OCI-LY3 (cell line): ENCODE measurements at regions not wholly inside any gene's neighbourhood (a gene's known extent, or its start where the extent isn't known, plus 50 kb on each side); places are given as distances from the start of the nearest gene placed in this dataset.

ENCODE experiments used
- H2AFZ ChIP-seq: fragments of 200-600, 300-600 bp; shearing (Covaris generic); 2 replicates; pipeline ENCODE4 v1.6.0; 2014; ENCODE audit warnings: antibody characterized with exemption, low read depth, low read length
- H3K27ac ChIP-seq: fragments of 200-600, 300-600 bp; sonication (generic); 2 replicates; pipeline ENCODE4 v1.5.1; 2014; ENCODE audit warnings: mild to moderate bottlenecking, low read length, moderate library complexity, mixed read lengths
- H3K27me3 ChIP-seq: fragments of 200-600, 300-600 bp; sonication (generic); 2 replicates; pipeline ENCODE4 v1.6.1; 2014; ENCODE audit warnings: low read depth, low read length, mixed read lengths
- H3K36me3 ChIP-seq: fragments of 200-600, 300-600 bp; sonication (generic); replicated peaks from 2 replicates; pipeline ENCODE3; 2014; ENCODE audit warnings: low read depth, low read length, mixed read lengths
- H3K4me1 ChIP-seq: fragments of 300-600, 200-600 bp; sonication (generic); 2 replicates; pipeline ENCODE4 v1.6.1; 2014; ENCODE audit warnings: low read length, mixed read lengths
- H3K4me2 ChIP-seq: fragments of 200-600, 300-600 bp; sonication (generic); 2 replicates; pipeline ENCODE4 v1.6.1; 2014; ENCODE audit warnings: low read length, mixed read lengths
- H3K4me3 ChIP-seq: fragments of 300-600, 200-600 bp; sonication (generic); 2 replicates; pipeline ENCODE4 v1.5.1; 2014; ENCODE audit warnings: antibody characterized with exemption, mild to moderate bottlenecking, low read length, moderate library complexity
- H3K79me2 ChIP-seq: fragments of 300-600, 200-600 bp; shearing (Covaris generic); 2 replicates; pipeline ENCODE4 v1.6.1; 2014; ENCODE audit warnings: mild to moderate bottlenecking, low read length, mixed read lengths
- H3K9ac ChIP-seq: fragments of 300-600, 200-600 bp; shearing (Covaris generic); 2 replicates; pipeline ENCODE4 v1.6.0; 2014; ENCODE audit warnings: mild to moderate bottlenecking, low read length, moderate library complexity
- H3K9me3 ChIP-seq: fragments of 200-600, 300-600 bp; shearing (Covaris generic); 2 replicates; pipeline ENCODE4 v1.6.1; 2014; ENCODE audit warnings: low read length, mixed read lengths; ENCODE audit not compliant: insufficient read depth
- H4K20me1 ChIP-seq: fragments of 200-600, 300-600 bp; sonication (generic); 2 replicates; pipeline ENCODE4 v1.6.1; 2016; ENCODE audit warnings: low read length, mixed read lengths; ENCODE audit not compliant: insufficient read depth
- EZH2phosphoT487 ChIP-seq: fragments of 200-600 bp; shearing (Covaris generic); IDR thresholded peaks from 2 replicates; pipeline ENCODE4 v1.6.1; 2018; ENCODE audit warnings: antibody characterized with exemption, mixed run types, low read depth
- TF ChIP-seq, protein P1 (sequence below): fragments of 200-600, 300-600 bp; sonication (generic); IDR thresholded peaks from 2 replicates; pipeline ENCODE4 v1.5.1; 2014; ENCODE audit warnings: antibody characterized with exemption, low read length, low read depth

DNA sequence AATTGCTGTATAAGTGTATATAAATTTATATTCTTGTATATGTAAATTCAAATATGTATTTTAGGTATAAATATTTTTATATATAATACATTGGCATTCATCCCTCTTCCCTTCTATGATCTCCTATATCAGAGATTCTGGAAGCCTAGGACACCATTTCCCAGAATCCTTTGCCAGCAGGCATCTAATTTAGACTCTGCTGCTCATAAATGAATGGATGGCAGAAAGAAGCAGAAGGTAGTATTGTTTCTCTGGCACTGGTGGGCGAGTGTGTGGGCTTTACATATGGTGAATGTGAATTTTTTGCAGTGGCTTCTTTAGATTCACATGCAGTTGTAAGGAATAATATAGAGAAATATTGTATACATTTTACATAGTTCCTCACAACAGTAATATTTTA lies 215.2 kb upstream of the THSD7B start:
- Histone ChIP-seq H3K4me2 (no peak overlapping the region), H3K27ac (no peak overlapping the region)
- TF ChIP-seq, protein P1, sequence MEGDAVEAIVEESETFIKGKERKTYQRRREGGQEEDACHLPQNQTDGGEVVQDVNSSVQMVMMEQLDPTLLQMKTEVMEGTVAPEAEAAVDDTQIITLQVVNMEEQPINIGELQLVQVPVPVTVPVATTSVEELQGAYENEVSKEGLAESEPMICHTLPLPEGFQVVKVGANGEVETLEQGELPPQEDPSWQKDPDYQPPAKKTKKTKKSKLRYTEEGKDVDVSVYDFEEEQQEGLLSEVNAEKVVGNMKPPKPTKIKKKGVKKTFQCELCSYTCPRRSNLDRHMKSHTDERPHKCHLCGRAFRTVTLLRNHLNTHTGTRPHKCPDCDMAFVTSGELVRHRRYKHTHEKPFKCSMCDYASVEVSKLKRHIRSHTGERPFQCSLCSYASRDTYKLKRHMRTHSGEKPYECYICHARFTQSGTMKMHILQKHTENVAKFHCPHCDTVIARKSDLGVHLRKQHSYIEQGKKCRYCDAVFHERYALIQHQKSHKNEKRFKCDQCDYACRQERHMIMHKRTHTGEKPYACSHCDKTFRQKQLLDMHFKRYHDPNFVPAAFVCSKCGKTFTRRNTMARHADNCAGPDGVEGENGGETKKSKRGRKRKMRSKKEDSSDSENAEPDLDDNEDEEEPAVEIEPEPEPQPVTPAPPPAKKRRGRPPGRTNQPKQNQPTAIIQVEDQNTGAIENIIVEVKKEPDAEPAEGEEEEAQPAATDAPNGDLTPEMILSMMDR = no peak
- TF ChIP-seq EZH2phosphoT487 = no peak

DNA sequence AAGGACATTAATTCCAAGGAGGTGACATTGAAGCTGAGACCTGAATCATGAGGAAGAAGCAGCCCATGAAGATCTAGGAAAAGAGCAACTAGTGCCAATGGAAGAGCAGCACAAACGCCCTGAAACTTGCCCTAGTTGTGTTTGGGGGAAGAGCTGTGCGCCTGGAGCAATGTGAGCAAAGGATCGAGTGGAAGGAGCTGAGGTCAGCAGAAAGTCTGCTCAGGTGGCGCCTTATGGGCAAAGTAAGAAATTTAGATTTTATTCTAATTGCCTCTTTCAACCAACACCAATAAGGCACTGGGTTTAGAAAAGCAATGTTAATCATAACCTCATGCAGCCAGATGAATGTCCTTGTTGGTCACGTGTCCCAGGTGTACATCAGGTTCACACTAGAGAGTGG lies 226.0 kb upstream of the THSD7B start:
- Histone ChIP-seq H3K4me2 (no peak overlapping the region), H3K9ac (no peak overlapping the region), H3K27ac (no peak overlapping the region), H3K79me2 (no peaks in the 10 kb centered on the region), H3K9me3 (no peaks in the 10 kb centered on the region), H3K4me3 (no peak overlapping the region), H4K20me1 (no peaks in the 10 kb centered on the region), H3K4me1 (no peaks in the 10 kb centered on the region), H3K27me3 (no peaks in the 10 kb centered on the region), H3K36me3 (no peaks in the 10 kb centered on the region), H2AFZ (no peak overlapping the region)
- TF ChIP-seq EZH2phosphoT487 = no peak
- TF ChIP-seq, protein P1 = no peak

More for the DNA sequence above, 215.2 kb upstream of the THSD7B start:
- H2AFZ ChIP-seq = no peak overlapping the region
- H4K20me1 ChIP-seq = no peaks in the 10 kb centered on the region
- H3K36me3 ChIP-seq = no peaks in the 10 kb centered on the region
- H3K4me3 ChIP-seq = no peak overlapping the region
- no peaks in the 10 kb centered on the region for H3K9me3 ChIP-seq
- no peaks in the 10 kb centered on the region for H3K79me2 ChIP-seq
- H3K9ac ChIP-seq = no peak overlapping the region
- no peaks in the 10 kb centered on the region for H3K27me3 ChIP-seq
- H3K4me1 ChIP-seq = no peaks in the 10 kb centered on the region

DNA sequence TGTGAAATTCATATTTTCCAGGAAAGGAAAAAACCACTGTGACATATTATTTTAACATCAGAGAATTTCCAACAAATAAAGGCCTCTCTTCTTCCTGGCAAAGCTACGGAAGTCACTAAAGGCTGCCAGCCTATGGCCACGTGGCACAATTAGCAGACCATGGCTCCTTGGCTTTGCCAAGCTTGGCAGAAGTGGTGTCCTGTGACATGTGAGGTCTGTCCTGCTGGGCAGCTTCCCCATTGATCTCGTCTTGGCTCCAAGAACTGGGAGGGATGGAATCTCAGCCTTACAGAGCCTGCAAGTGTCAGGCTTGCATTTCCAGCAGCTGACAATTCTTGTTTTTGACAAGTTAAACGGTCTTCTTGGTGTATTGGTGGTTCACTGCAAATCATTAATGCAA lies 226.9 kb upstream of the THSD7B start:
- Histone ChIP-seq H3K27me3 (no peaks in the 10 kb centered on the region), H4K20me1 (no peaks in the 10 kb centered on the region), H3K36me3 (no peaks in the 10 kb centered on the region), H3K4me3 (no peak overlapping the region), H3K4me1 (no peaks in the 10 kb centered on the region), H3K79me2 (no peaks in the 10 kb centered on the region), H3K9me3 (no peaks in the 10 kb centered on the region), H2AFZ (no peak overlapping the region), H3K27ac (no peak overlapping the region), H3K4me2 (no peak overlapping the region), H3K9ac (no peak overlapping the region)
- TF ChIP-seq, protein P1 = no peak
- TF ChIP-seq EZH2phosphoT487 = no peak

DNA sequence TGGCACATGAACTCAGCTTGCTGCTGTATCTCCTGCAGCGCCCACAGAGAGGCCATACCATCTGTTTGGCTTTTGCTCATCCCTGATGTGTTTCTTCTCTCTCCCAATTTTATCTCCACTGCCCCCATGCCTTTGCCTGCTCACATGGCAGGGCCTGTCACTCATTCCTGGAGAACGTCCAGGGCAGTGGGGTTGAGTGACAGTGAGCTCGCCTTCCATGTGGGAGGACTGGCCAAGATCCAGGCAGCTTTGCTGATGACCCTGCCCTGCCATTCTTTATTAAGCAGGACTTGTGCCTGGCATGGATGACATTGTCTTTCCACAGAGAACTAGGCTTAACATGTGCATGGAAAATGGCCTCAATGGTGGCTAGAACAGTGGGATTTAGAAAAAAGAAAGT lies 230.5 kb upstream of the THSD7B start:
- H4K20me1 ChIP-seq = no peaks in the 10 kb centered on the region
- H3K4me1 ChIP-seq = no peaks in the 10 kb centered on the region
- no peak overlapping the region for H3K27ac ChIP-seq
- no peaks in the 10 kb centered on the region for H3K79me2 ChIP-seq
- H3K36me3 ChIP-seq = no peaks in the 10 kb centered on the region
- H3K4me2 ChIP-seq = no peak overlapping the region
- H2AFZ ChIP-seq = no peak overlapping the region
- H3K9ac ChIP-seq = no peak overlapping the region
- TF ChIP-seq, protein P1 = no peak
- no peak for TF ChIP-seq EZH2phosphoT487
- H3K4me3 ChIP-seq = no peak overlapping the region
- H3K9me3 ChIP-seq = no peaks in the 10 kb centered on the region
- H3K27me3 ChIP-seq = no peaks in the 10 kb centered on the region
